OCI-LY3 (cell line): ENCODE measurements at regions not wholly inside any gene's neighbourhood (a gene's known extent, or its start where the extent isn't known, plus 50 kb on each side); places are given as distances from the start of the nearest gene placed in this dataset.

Experiments used
- H2AFZ ChIP-seq: fragments of 200-600, 300-600 bp; shearing (Covaris generic); 2 replicates; pipeline ENCODE4 v1.6.0; 2014; ENCODE audit warnings: antibody characterized with exemption, low read depth, low read length
- H3K27ac ChIP-seq: fragments of 200-600, 300-600 bp; sonication (generic); 2 replicates; pipeline ENCODE4 v1.5.1; 2014; ENCODE audit warnings: mild to moderate bottlenecking, low read length, moderate library complexity, mixed read lengths
- H3K27me3 ChIP-seq: fragments of 200-600, 300-600 bp; sonication (generic); 2 replicates; pipeline ENCODE4 v1.6.1; 2014; ENCODE audit warnings: low read depth, low read length, mixed read lengths
- H3K36me3 ChIP-seq: fragments of 200-600, 300-600 bp; sonication (generic); replicated peaks from 2 replicates; pipeline ENCODE3; 2014; ENCODE audit warnings: low read depth, low read length, mixed read lengths
- H3K4me1 ChIP-seq: fragments of 300-600, 200-600 bp; sonication (generic); 2 replicates; pipeline ENCODE4 v1.6.1; 2014; ENCODE audit warnings: low read length, mixed read lengths
- H3K4me2 ChIP-seq: fragments of 200-600, 300-600 bp; sonication (generic); 2 replicates; pipeline ENCODE4 v1.6.1; 2014; ENCODE audit warnings: low read length, mixed read lengths
- H3K4me3 ChIP-seq: fragments of 300-600, 200-600 bp; sonication (generic); 2 replicates; pipeline ENCODE4 v1.5.1; 2014; ENCODE audit warnings: antibody characterized with exemption, mild to moderate bottlenecking, low read length, moderate library complexity
- H3K79me2 ChIP-seq: fragments of 300-600, 200-600 bp; shearing (Covaris generic); 2 replicates; pipeline ENCODE4 v1.6.1; 2014; ENCODE audit warnings: mild to moderate bottlenecking, low read length, mixed read lengths
- H3K9ac ChIP-seq: fragments of 300-600, 200-600 bp; shearing (Covaris generic); 2 replicates; pipeline ENCODE4 v1.6.0; 2014; ENCODE audit warnings: mild to moderate bottlenecking, low read length, moderate library complexity
- H3K9me3 ChIP-seq: fragments of 200-600, 300-600 bp; shearing (Covaris generic); 2 replicates; pipeline ENCODE4 v1.6.1; 2014; ENCODE audit warnings: low read length, mixed read lengths; ENCODE audit not compliant: insufficient read depth
- H4K20me1 ChIP-seq: fragments of 200-600, 300-600 bp; sonication (generic); 2 replicates; pipeline ENCODE4 v1.6.1; 2016; ENCODE audit warnings: low read length, mixed read lengths; ENCODE audit not compliant: insufficient read depth
- CTCF ChIP-seq: fragments of 200-600, 300-600 bp; sonication (generic); IDR thresholded peaks from 2 replicates; pipeline ENCODE4 v1.5.1; 2014; ENCODE audit warnings: antibody characterized with exemption, low read length, low read depth
- EZH2phosphoT487 ChIP-seq: fragments of 200-600 bp; shearing (Covaris generic); IDR thresholded peaks from 2 replicates; pipeline ENCODE4 v1.6.1; 2018; ENCODE audit warnings: antibody characterized with exemption, mixed run types, low read depth

GRCh38 chr4:169807934-169808509 lies 50.3 kb upstream of the HPF1 start:
- no peak overlapping the region for H3K9ac ChIP-seq
- H4K20me1 ChIP-seq = no peaks in the 10 kb centered on the region
- TF ChIP-seq CTCF (no peak), EZH2phosphoT487 (no peak)

More at GRCh38 chr4:169807934-169808509, 50.3 kb upstream of the HPF1 start:
- Histone ChIP-seq H2AFZ (no peak overlapping the region), H3K4me1 (no peaks in the 10 kb centered on the region), H3K27ac (no peak overlapping the region), H3K4me2 (no peak overlapping the region), H3K79me2 (no peaks in the 10 kb centered on the region), H3K27me3 (no peaks in the 10 kb centered on the region), H3K36me3 (no peaks in the 10 kb centered on the region), H3K9me3 (no peaks in the 10 kb centered on the region), H3K4me3 (no peak overlapping the region)
